Endodermal cell (in vitro differentiated cells): ENCODE measurements at regions not wholly inside any gene's neighbourhood (a gene's known extent, or its start where the extent isn't known, plus 50 kb on each side); places are given as distances from the start of the nearest gene placed in this dataset.
"Not testable (repeated sequence)": the region's sequence is repeated elsewhere in the genome, so short reads cannot be mapped to it uniquely, and the experiment has no call there.

Experiments used
- DNase-seq: peaks from one replicate; pipeline ENCODE4 v3.0.0-alpha.2; 2017
- H3K27ac ChIP-seq: 2 replicates; pipeline ENCODE4 v1.5.1; 2013; ENCODE audit warnings: mild to moderate bottlenecking, low read depth, low read length, moderate library complexity
- H3K27me3 ChIP-seq: 2 replicates; pipeline ENCODE4 v1.6.1; 2013; ENCODE audit warnings: mild to moderate bottlenecking, low read length, moderate library complexity; ENCODE audit not compliant: insufficient read depth, control insufficient read depth, poor library complexity, severe bottlenecking
- H3K36me3 ChIP-seq: 2 replicates; pipeline ENCODE4 v1.7.0; 2013; ENCODE audit warnings: mild to moderate bottlenecking, low read length, moderate library complexity; ENCODE audit not compliant: control insufficient read depth, insufficient read depth
- H3K4me1 ChIP-seq: one replicate; pipeline ENCODE4 v1.7.0; 2013; ENCODE audit warnings: low read length; ENCODE audit not compliant: control insufficient read depth, insufficient read depth
- H3K4me3 ChIP-seq: 2 replicates; pipeline ENCODE4 v1.5.1; 2013; ENCODE audit warnings: mild to moderate bottlenecking, low read length, moderate library complexity
- H3K9ac ChIP-seq: 2 replicates; pipeline ENCODE4 v1.6.1; 2013; ENCODE audit warnings: mild to moderate bottlenecking, low read length, moderate library complexity; ENCODE audit not compliant: poor library complexity, severe bottlenecking; ENCODE audit errors: extremely low read depth
- H3K9me3 ChIP-seq: 2 replicates; pipeline ENCODE4 v1.6.1; 2013; ENCODE audit warnings: mild to moderate bottlenecking, low read length, moderate library complexity; ENCODE audit not compliant: control insufficient read depth
- H3K27ac Mint-ChIP-seq: 2 replicates; pipeline ENCODE4 v1.8.0; 2020; ENCODE audit warnings: mixed read lengths
- H3K27me3 Mint-ChIP-seq: 2 replicates; pipeline ENCODE4 v1.8.0; 2021; ENCODE audit warnings: mild to moderate bottlenecking, mixed read lengths; ENCODE audit not compliant: insufficient read depth
- H3K36me3 Mint-ChIP-seq: 2 replicates; pipeline ENCODE4 v1.8.0; 2020; ENCODE audit warnings: low read depth, mixed read lengths
- H3K4me1 Mint-ChIP-seq: 2 replicates; pipeline ENCODE4 v1.8.0; 2020; ENCODE audit warnings: mixed read lengths
- H3K4me3 Mint-ChIP-seq: 2 replicates; pipeline ENCODE4 v1.8.0; 2020; ENCODE audit warnings: mild to moderate bottlenecking, moderate library complexity, mixed read lengths
- H3K9me3 Mint-ChIP-seq: 2 replicates; pipeline ENCODE4 v1.8.0; 2020; ENCODE audit warnings: mild to moderate bottlenecking, mixed read lengths
- CTCF ChIP-seq: fragments of 200-600 bp; sonication (generic); conservative IDR thresholded peaks from 2 replicates; pipeline ENCODE4 v1.5.0; 2021; ENCODE audit warnings: antibody characterized with exemption, mild to moderate bottlenecking
- WGBS, 2 experiments: methylation state at CpG; one replicate each; pipeline versions ENCODE4 v1.1.5 to v1.1.7; 2013; ENCODE audit warnings: missing lambda C conversion rate in 2 of 2, mixed read lengths in 1 of 2; ENCODE audit not compliant: insufficient coverage in 1 of 2, insufficient read length in 1 of 2; 5-methylcytosine and 5-hydroxymethylcytosine counted together

GRCh38 chr18:60188958-60189357 lies 183.6 kb downstream of the MC4R start:
- Mint-ChIP-seq H3K36me3 (no peaks in the 10 kb centered on the region), H3K27me3 (no peaks in the 10 kb centered on the region), H3K4me3 (no peak overlapping the region), H3K4me1 (peaks cover 10% of the 10 kb centered on the region), H3K9me3 (no peaks in the 10 kb centered on the region), H3K27ac (no peak overlapping the region)
- Histone ChIP-seq H3K4me3 (no peak overlapping the region), H3K27me3 (no peaks in the 10 kb centered on the region), H3K27ac (no peak overlapping the region), H3K9ac (no peak overlapping the region), H3K36me3 (no peaks in the 10 kb centered on the region), H3K4me1 (peaks cover 11% of the 10 kb centered on the region), H3K9me3 (no peaks in the 10 kb centered on the region)
- WGBS, 2 experiments: 94% methylated on average over 4 of the region's 4 CpGs; no CpG with 5 or more reads in 1 of the 2 experiments
- no peak for DNase-seq
- TF ChIP-seq CTCF: no peak

- TF ChIP-seq CTCF: peak; percentile 30
- peaks cover 12% of the 10 kb centered on the region for H3K4me1 ChIP-seq
- no peak overlapping the region for H3K4me3 ChIP-seq
- no peaks in the 10 kb centered on the region for H3K9me3 ChIP-seq
- H3K36me3 ChIP-seq: no peaks in the 10 kb centered on the region
- peaks cover 5% of the 10 kb centered on the region for H3K4me1 Mint-ChIP-seq
- WGBS, 2 experiments: 90% methylated on average over 1 of the region's 1 CpG; no CpG with 5 or more reads in 1 of the 2 experiments
- no peaks in the 10 kb centered on the region for H3K27me3 Mint-ChIP-seq
- no peak for DNase-seq
- peaks cover 3% of the 10 kb centered on the region for H3K9me3 Mint-ChIP-seq
- H3K36me3 Mint-ChIP-seq: no peaks in the 10 kb centered on the region
- H3K27ac Mint-ChIP-seq: no peak overlapping the region
- H3K4me3 Mint-ChIP-seq: no peak overlapping the region
- no peak overlapping the region for H3K27ac ChIP-seq
- H3K27me3 ChIP-seq: no peaks in the 10 kb centered on the region
- H3K9ac ChIP-seq: no peak overlapping the region
These were observed 190.4 kb downstream of the MC4R start for GRCh38 chr18:60182223-60182622.

- Histone ChIP-seq H3K27me3 (no peaks in the 10 kb centered on the region), H3K9ac (no peak overlapping the region), H3K36me3 (no peaks in the 10 kb centered on the region), H3K4me3 (no peak overlapping the region), H3K4me1 (peaks cover 10% of the 10 kb centered on the region), H3K9me3 (no peaks in the 10 kb centered on the region), H3K27ac (no peak overlapping the region)
- Mint-ChIP-seq H3K27ac (no peak overlapping the region), H3K36me3 (no peaks in the 10 kb centered on the region), H3K27me3 (no peaks in the 10 kb centered on the region), H3K4me3 (no peak overlapping the region), H3K9me3 (peaks cover 3% of the 10 kb centered on the region), H3K4me1 (peaks cover 5% of the 10 kb centered on the region)
- no peak for DNase-seq
- no peak for TF ChIP-seq CTCF
- WGBS, 2 experiments: 84% methylated on average over 5 of the region's 5 CpGs; no CpG with 5 or more reads in 1 of the 2 experiments
These were observed 191.9 kb downstream of the MC4R start for GRCh38 chr18:60180671-60181070.

GRCh38 chr18:60178224-60178623 lies 194.4 kb downstream of the MC4R start:
- not testable (repeated sequence) for H3K27ac ChIP-seq

More at GRCh38 chr18:60178224-60178623, 194.4 kb downstream of the MC4R start:
- H3K27me3 Mint-ChIP-seq, H3K4me1 Mint-ChIP-seq, H3K27ac Mint-ChIP-seq, H3K27me3 ChIP-seq, DNase-seq, H3K9me3 Mint-ChIP-seq, H3K4me3 Mint-ChIP-seq, H3K4me3 ChIP-seq, H3K9ac ChIP-seq, H3K4me1 ChIP-seq, H3K36me3 Mint-ChIP-seq, H3K36me3 ChIP-seq, H3K9me3 ChIP-seq: not testable (repeated sequence)
- 86 to 95% methylated on average over 4 to 6 of the region's 6 CpGs for WGBS, 2 experiments
